GM23338 (cell line): ENCODE measurements at regions not wholly inside any gene's neighbourhood (a gene's known extent, or its start where the extent isn't known, plus 50 kb on each side); places are given as distances from the start of the nearest gene placed in this dataset.

Experiments
- ATAC-seq: fragments of 200-7000 bp; cut with Tn5 transposase; 3 replicates; pipeline ENCODE4 v1.9.1; 2020
- DNase-seq: peaks from one replicate; pipeline ENCODE4 v3.0.0-alpha.2; 2015; ENCODE audit warnings: low spot score
- H2AFZ ChIP-seq: fragments of 200-600 bp; sonication (generic); 2 replicates; pipeline ENCODE4 v1.8.0; 2016; ENCODE audit warnings: antibody characterized with exemption, mild to moderate bottlenecking, moderate library complexity
- H3F3A ChIP-seq: fragments of 200-600 bp; sonication (generic); replicated peaks from 2 replicates; pipeline ENCODE4 v1.8.0; 2017; ENCODE audit warnings: antibody characterized with exemption, mixed run types, low read depth
- H3K27ac ChIP-seq: fragments of 200-600 bp; sonication (generic); 2 replicates; pipeline ENCODE4 v1.6.1; 2016; ENCODE audit warnings: low read depth
- H3K27me3 ChIP-seq: fragments of 200-600 bp; sonication (generic); 2 replicates; pipeline ENCODE4 v1.8.0; 2016; ENCODE audit warnings: mild to moderate bottlenecking, mixed run types, moderate library complexity; ENCODE audit not compliant: insufficient read depth
- H3K36me3 ChIP-seq: fragments of 200-600 bp; sonication (generic); 2 replicates; pipeline ENCODE4 v1.8.0; 2016; ENCODE audit warnings: mild to moderate bottlenecking; ENCODE audit not compliant: insufficient read depth
- H3K4me1 ChIP-seq: fragments of 200-600 bp; sonication (generic); 2 replicates; pipeline ENCODE4 v1.8.0; 2016; ENCODE audit warnings: mild to moderate bottlenecking, moderate library complexity; ENCODE audit not compliant: insufficient read depth
- H3K4me2 ChIP-seq: fragments of 200-600 bp; sonication (generic); 2 replicates; pipeline ENCODE4 v1.7.1; 2017; ENCODE audit warnings: mixed run types
- H3K4me3 ChIP-seq: fragments of 200-600 bp; sonication (generic); 2 replicates; pipeline ENCODE4 v1.6.1; 2016; ENCODE audit warnings: mixed run types
- H3K79me2 ChIP-seq: fragments of 200-600 bp; sonication (generic); replicated peaks from 2 replicates; pipeline ENCODE4 v1.8.0; 2017; ENCODE audit warnings: mild to moderate bottlenecking; ENCODE audit not compliant: insufficient read depth
- H3K9me2 ChIP-seq: fragments of 200-600 bp; sonication (generic); 2 replicates; pipeline ENCODE4 v1.8.0; 2017; ENCODE audit not compliant: insufficient read depth
- H4K20me1 ChIP-seq: fragments of 200-600 bp; sonication (generic); replicated peaks from 2 replicates; pipeline ENCODE4 v1.8.0; 2017; ENCODE audit warnings: mild to moderate bottlenecking; ENCODE audit not compliant: insufficient read depth
- H3K27ac Mint-ChIP-seq: 2 replicates; pipeline ENCODE4 v1.8.0; 2020; ENCODE audit warnings: inconsistent platforms, mild to moderate bottlenecking, moderate library complexity, mixed read lengths
- H3K27me3 Mint-ChIP-seq: 3 replicates; pipeline ENCODE4 v1.8.0; 2022; ENCODE audit warnings: low read depth, mild to moderate bottlenecking, moderate library complexity, mixed read lengths, inconsistent platforms; ENCODE audit not compliant: insufficient read depth, poor library complexity
- H3K36me3 Mint-ChIP-seq: 3 replicates; pipeline ENCODE4 v1.8.0; 2021; ENCODE audit warnings: low read depth, mild to moderate bottlenecking, inconsistent platforms, moderate library complexity, mixed read lengths
- H3K4me1 Mint-ChIP-seq: 3 replicates; pipeline ENCODE4 v1.8.0; 2020; ENCODE audit warnings: mild to moderate bottlenecking, inconsistent platforms, mixed read lengths
- H3K4me3 Mint-ChIP-seq: 3 replicates; pipeline ENCODE4 v1.8.0; 2021; ENCODE audit warnings: moderate library complexity, mild to moderate bottlenecking, inconsistent platforms, mixed read lengths
- H3K9me3 Mint-ChIP-seq: 3 replicates; pipeline ENCODE4 v1.8.0; 2020; ENCODE audit warnings: moderate library complexity, mild to moderate bottlenecking, inconsistent platforms, mixed read lengths
- CREB1 ChIP-seq: fragments of 250-450 bp; sonication (Bioruptor Pico); IDR thresholded peaks from 2 replicates; pipeline ENCODE4 v1.5.0; 2020; ENCODE audit warnings: low read depth, mild to moderate bottlenecking, moderate library complexity
- EZH2 ChIP-seq: fragments of 200-600 bp; sonication (generic); IDR thresholded peaks from one replicate; pipeline ENCODE4 v1.8.0; 2017; ENCODE audit warnings: antibody characterized with exemption, mild to moderate bottlenecking, low read depth; ENCODE audit not compliant: unreplicated experiment
- EZH2phosphoT487 ChIP-seq: fragments of 200-600 bp; sonication (generic); IDR thresholded peaks from one replicate; pipeline ENCODE4 v1.8.1; 2018; ENCODE audit warnings: antibody characterized with exemption; ENCODE audit not compliant: unreplicated experiment
- JUNB ChIP-seq: IDR thresholded peaks from one replicate; pipeline ENCODE4 v1.6.1; 2016; ENCODE audit warnings: antibody characterized with exemption; ENCODE audit not compliant: unreplicated experiment
- NANOG ChIP-seq: IDR thresholded peaks from 2 replicates; pipeline ENCODE4 v1.6.1; 2016; ENCODE audit warnings: antibody characterized with exemption, borderline replicate concordance
- POLR2AphosphoS5 ChIP-seq: IDR thresholded peaks from 2 replicates; pipeline ENCODE4 v1.6.1; 2016; ENCODE audit warnings: antibody characterized with exemption, low read depth
- STAT1 ChIP-seq: IDR thresholded peaks from one replicate; pipeline ENCODE4 v1.6.1; 2016; ENCODE audit warnings: antibody characterized with exemption; ENCODE audit not compliant: unreplicated experiment
- ZNF331 ChIP-seq: fragments of 250-450 bp; sonication (Bioruptor Pico); IDR thresholded peaks from 2 replicates; pipeline ENCODE4 v1.5.0; 2020; ENCODE audit warnings: low read depth, mild to moderate bottlenecking, moderate library complexity
- TF ChIP-seq, protein P1 (sequence below), 2 experiments: fragments of 200-600 bp in 1 of 2; sonication (generic) in 1 of 2; conservative IDR thresholded peaks; 2 replicates each; pipeline versions ENCODE4 v1.5.1 to v1.6.1; 2016 to 2017; ENCODE audit warnings: antibody characterized with exemption in 2 of 2, low read depth in 2 of 2, mild to moderate bottlenecking in 2 of 2, moderate library complexity in 1 of 2
- TF ChIP-seq, protein P2 (sequence below): IDR thresholded peaks from 2 replicates; pipeline ENCODE4 v1.6.1; 2016; ENCODE audit warnings: antibody characterized with exemption
- TF ChIP-seq, protein P3 (sequence below): IDR thresholded peaks from one replicate; pipeline ENCODE4 v1.6.1; 2018; ENCODE audit warnings: antibody characterized with exemption; ENCODE audit not compliant: unreplicated experiment

DNA sequence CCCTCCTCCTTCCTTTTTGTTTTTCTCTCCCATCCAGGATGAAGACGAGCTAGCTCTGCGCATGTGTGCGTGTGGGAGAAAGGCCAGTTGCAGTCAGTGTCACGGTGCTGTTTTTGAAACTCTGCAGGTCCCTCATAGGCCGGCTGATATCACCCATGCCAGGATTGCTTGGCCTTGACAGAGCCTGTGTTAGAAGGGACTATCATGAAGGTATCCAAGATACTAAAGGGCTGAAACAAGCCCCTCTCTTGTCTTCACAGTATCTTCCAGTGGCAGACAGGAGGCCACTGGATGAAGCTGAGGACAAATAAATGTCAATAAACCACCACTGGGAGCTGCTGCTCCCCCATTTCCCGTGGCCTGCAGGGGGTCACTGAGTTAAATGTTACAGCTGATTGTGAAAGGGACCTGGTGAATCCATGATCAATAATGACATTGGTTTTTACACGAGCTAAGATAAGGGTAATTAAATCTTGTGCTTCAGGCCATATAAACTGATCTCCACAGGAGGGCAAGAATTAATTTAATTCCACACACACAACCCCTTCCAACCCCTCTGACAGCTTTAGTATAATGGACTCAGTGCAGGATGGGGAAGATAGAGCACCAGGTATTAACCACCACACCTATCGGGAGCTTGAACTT, 64.6 kb upstream of the TARBP1 start (continued):
- TF ChIP-seq, protein P1, sequence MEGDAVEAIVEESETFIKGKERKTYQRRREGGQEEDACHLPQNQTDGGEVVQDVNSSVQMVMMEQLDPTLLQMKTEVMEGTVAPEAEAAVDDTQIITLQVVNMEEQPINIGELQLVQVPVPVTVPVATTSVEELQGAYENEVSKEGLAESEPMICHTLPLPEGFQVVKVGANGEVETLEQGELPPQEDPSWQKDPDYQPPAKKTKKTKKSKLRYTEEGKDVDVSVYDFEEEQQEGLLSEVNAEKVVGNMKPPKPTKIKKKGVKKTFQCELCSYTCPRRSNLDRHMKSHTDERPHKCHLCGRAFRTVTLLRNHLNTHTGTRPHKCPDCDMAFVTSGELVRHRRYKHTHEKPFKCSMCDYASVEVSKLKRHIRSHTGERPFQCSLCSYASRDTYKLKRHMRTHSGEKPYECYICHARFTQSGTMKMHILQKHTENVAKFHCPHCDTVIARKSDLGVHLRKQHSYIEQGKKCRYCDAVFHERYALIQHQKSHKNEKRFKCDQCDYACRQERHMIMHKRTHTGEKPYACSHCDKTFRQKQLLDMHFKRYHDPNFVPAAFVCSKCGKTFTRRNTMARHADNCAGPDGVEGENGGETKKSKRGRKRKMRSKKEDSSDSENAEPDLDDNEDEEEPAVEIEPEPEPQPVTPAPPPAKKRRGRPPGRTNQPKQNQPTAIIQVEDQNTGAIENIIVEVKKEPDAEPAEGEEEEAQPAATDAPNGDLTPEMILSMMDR (conservative IDR thresholded peaks at IDR 0.05; ENCODE audit: low read depth in 2 of 2) = no peak
- TF ChIP-seq EZH2phosphoT487 (no peak), NANOG (no peak), ZNF331 (CRISPR knock-in tag) (no peak), JUNB (no peak), CREB1 (no peak), EZH2 (no peak), POLR2AphosphoS5 (no peak), STAT1 (no peak)
- TF ChIP-seq, protein P2, sequence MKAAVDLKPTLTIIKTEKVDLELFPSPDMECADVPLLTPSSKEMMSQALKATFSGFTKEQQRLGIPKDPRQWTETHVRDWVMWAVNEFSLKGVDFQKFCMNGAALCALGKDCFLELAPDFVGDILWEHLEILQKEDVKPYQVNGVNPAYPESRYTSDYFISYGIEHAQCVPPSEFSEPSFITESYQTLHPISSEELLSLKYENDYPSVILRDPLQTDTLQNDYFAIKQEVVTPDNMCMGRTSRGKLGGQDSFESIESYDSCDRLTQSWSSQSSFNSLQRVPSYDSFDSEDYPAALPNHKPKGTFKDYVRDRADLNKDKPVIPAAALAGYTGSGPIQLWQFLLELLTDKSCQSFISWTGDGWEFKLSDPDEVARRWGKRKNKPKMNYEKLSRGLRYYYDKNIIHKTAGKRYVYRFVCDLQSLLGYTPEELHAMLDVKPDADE = no peak
- TF ChIP-seq, protein P3, sequence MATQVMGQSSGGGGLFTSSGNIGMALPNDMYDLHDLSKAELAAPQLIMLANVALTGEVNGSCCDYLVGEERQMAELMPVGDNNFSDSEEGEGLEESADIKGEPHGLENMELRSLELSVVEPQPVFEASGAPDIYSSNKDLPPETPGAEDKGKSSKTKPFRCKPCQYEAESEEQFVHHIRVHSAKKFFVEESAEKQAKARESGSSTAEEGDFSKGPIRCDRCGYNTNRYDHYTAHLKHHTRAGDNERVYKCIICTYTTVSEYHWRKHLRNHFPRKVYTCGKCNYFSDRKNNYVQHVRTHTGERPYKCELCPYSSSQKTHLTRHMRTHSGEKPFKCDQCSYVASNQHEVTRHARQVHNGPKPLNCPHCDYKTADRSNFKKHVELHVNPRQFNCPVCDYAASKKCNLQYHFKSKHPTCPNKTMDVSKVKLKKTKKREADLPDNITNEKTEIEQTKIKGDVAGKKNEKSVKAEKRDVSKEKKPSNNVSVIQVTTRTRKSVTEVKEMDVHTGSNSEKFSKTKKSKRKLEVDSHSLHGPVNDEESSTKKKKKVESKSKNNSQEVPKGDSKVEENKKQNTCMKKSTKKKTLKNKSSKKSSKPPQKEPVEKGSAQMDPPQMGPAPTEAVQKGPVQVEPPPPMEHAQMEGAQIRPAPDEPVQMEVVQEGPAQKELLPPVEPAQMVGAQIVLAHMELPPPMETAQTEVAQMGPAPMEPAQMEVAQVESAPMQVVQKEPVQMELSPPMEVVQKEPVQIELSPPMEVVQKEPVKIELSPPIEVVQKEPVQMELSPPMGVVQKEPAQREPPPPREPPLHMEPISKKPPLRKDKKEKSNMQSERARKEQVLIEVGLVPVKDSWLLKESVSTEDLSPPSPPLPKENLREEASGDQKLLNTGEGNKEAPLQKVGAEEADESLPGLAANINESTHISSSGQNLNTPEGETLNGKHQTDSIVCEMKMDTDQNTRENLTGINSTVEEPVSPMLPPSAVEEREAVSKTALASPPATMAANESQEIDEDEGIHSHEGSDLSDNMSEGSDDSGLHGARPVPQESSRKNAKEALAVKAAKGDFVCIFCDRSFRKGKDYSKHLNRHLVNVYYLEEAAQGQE = no peak

DNA sequence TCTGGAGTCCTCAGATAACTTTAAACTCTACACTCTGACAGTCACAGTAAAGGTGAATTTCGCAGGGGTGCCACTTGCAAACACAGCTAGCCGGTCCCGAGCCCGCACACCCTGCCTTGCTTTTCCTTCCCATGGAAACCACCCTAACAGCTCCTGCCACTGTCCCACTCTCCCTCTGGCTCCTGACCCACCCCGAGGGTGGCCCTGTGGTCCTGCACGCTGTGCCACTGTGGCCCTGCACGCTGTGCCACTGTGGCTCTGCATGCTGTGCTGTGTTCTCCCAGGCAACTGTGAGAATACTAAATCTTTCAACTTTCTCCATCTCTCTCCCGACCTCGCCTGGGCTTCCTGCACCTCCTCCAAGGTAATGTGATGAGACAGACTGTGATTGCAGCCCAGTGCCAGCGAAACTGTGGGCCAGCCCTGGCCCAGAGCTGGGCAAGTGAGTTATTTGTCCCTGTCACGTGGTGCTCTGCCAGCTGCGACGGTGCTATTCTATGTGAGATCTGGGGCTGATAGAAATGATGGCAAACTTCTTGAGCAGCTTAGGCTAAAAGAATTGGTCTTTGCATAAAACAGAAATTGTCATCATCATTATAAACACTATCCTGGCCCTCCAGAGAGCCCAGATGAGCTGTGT, 63.4 kb upstream of the TARBP1 start:
- Histone ChIP-seq H3K27ac (no peak overlapping the region), H3K36me3 (no peaks in the 10 kb centered on the region), H3K9me2 (no peaks in the 10 kb centered on the region), H2AFZ (no peak overlapping the region; the same call in 1 of the 2 replicates), H3K4me2 (no peak overlapping the region), H3K27me3 (no peaks in the 10 kb centered on the region), H3K79me2 (no peaks in the 10 kb centered on the region), H3F3A (no peaks in the 10 kb centered on the region), H3K4me3 (no peak overlapping the region), H4K20me1 (0 out of 2 replicates have a peak, but pooled peaks cover 3% of the 10 kb centered on the region), H3K4me1 (0 out of 2 replicates have a peak, but pooled peaks cover 5% of the 10 kb centered on the region)
- ATAC-seq (no peak), DNase-seq (no peak)
- peaks cover 13% of the 10 kb centered on the region for H3K27me3 Mint-ChIP-seq
- H3K4me1 Mint-ChIP-seq = peaks cover 42% of the 10 kb centered on the region
- H3K27ac Mint-ChIP-seq = no peak overlapping the region
- no peaks in the 10 kb centered on the region for H3K9me3 Mint-ChIP-seq
- H3K36me3 Mint-ChIP-seq = no peaks in the 10 kb centered on the region
- H3K4me3 Mint-ChIP-seq = no peak overlapping the region
- TF ChIP-seq, protein P2 = no peak
